Thymus (tissue), 11 donors: ENCODE measurements at regions not wholly inside any gene's neighbourhood (a gene's known extent, or its start where the extent isn't known, plus 50 kb on each side); places are given as distances from the start of the nearest gene placed in this dataset.

ENCODE experiments used
- DNase-seq, 9 donors: peaks; one replicate each; pipeline ENCODE4 v3.0.0-alpha.2; 2013; ENCODE audit warnings: low spot score in 9 of 9, low read depth in 6 of 9, missing footprints in 1 of 9
- H3K27ac ChIP-seq, 2 donors: one replicate each; pipeline ENCODE4 v1.5.1; 2013; ENCODE audit warnings: control low read depth in 1 of 2, low read depth in 1 of 2, low read length in 1 of 2, mild to moderate bottlenecking in 1 of 2, moderate library complexity in 1 of 2
- H3K27me3 ChIP-seq, 2 donors: one replicate each; pipeline ENCODE4 v1.5.1; 2013; ENCODE audit warnings: low read length in 1 of 2; ENCODE audit not compliant: control insufficient read depth in 2 of 2, insufficient read depth in 1 of 2
- H3K36me3 ChIP-seq, 2 donors: one replicate each; pipeline ENCODE4 v1.5.1; 2013; ENCODE audit warnings: low read length in 1 of 2, mild to moderate bottlenecking in 1 of 2, moderate library complexity in 1 of 2; ENCODE audit not compliant: control insufficient read depth in 2 of 2, insufficient read depth in 2 of 2
- H3K4me1 ChIP-seq, 2 donors: one replicate each; pipeline ENCODE4 v1.5.1; 2013; ENCODE audit warnings: low read length in 2 of 2; ENCODE audit not compliant: control insufficient read depth in 2 of 2, insufficient read depth in 2 of 2
- H3K4me3 ChIP-seq, 2 donors: one replicate each; pipeline ENCODE4 v1.5.1; 2013; ENCODE audit warnings: low read length in 2 of 2, control low read depth in 1 of 2, mild to moderate bottlenecking in 1 of 2
- H3K9me3 ChIP-seq, 2 donors: one replicate each; pipeline ENCODE4 v1.5.1; 2013; ENCODE audit warnings: low read length in 1 of 2, mild to moderate bottlenecking in 1 of 2; ENCODE audit not compliant: control insufficient read depth in 2 of 2, insufficient read depth in 1 of 2
- WGBS: extraction: QIAGEN DNeasy Blood & Tissue Kit; methylation state at CpG from one replicate; pipeline ENCODE4 v1.1.7; 2013; 5-methylcytosine and 5-hydroxymethylcytosine counted together
- donor health status: healthy.

DNA sequence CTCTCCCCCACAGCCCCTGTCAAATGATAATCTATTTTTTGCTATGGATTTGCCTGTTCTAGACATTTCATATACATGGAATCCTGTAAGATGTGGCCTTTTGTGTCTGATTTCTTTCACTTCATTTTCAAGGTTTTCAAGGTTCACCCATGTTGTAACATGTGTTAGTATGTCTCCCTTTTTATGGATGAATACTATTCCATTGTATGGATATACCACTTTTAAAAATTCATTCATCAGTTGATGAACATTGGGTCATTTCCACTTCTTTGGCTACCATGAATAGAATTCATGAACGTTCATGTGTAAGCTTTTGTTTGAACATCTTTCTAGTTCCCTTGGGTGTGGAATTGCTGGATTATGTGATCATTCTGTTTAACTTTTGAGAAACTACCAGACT, 94.7 kb upstream of the ZNF366 start:
- no peak overlapping the region for H3K4me3 ChIP-seq
- H3K36me3 ChIP-seq = no peaks in the 10 kb centered on the region
- H3K27ac ChIP-seq = no peak overlapping the region
- H3K4me1 ChIP-seq = no peaks in the 10 kb centered on the region
- WGBS = 96% methylated on average over 1 of the region's 1 CpG
- no peak for DNase-seq
- no peaks in the 10 kb centered on the region for H3K27me3 ChIP-seq
- no peaks in the 10 kb centered on the region for H3K9me3 ChIP-seq

- no peaks in the 10 kb centered on the region for H3K9me3 ChIP-seq
- no peak overlapping the region for H3K27ac ChIP-seq
- no peaks in the 10 kb centered on the region for H3K36me3 ChIP-seq
- no peaks in the 10 kb centered on the region for H3K4me1 ChIP-seq
- DNase-seq = no peak
- WGBS = 96% methylated on average over 3 of the region's 3 CpGs
- H3K27me3 ChIP-seq = no peaks in the 10 kb centered on the region
- no peak overlapping the region for H3K4me3 ChIP-seq
Observed at GRCh38 chr5:72600391-72600981, 93.3 kb upstream of the ZNF366 start.

- no peak for DNase-seq
- Histone ChIP-seq H3K9me3 (no peaks in the 10 kb centered on the region), H3K27me3 (no peaks in the 10 kb centered on the region), H3K4me1 (no peaks in the 10 kb centered on the region), H3K36me3 (no peaks in the 10 kb centered on the region), H3K27ac (no peak overlapping the region), H3K4me3 (no peak overlapping the region)
- 97% methylated on average over 5 of the region's 5 CpGs for WGBS
Observed at GRCh38 chr5:72599519-72600370, 92.5 kb upstream of the ZNF366 start.

GRCh38 chr5:72599065-72599433, 91.8 kb upstream of the ZNF366 start:
- WGBS = 95% methylated on average over 2 of the region's 2 CpGs
- no peaks in the 10 kb centered on the region for H3K4me1 ChIP-seq

DNA sequence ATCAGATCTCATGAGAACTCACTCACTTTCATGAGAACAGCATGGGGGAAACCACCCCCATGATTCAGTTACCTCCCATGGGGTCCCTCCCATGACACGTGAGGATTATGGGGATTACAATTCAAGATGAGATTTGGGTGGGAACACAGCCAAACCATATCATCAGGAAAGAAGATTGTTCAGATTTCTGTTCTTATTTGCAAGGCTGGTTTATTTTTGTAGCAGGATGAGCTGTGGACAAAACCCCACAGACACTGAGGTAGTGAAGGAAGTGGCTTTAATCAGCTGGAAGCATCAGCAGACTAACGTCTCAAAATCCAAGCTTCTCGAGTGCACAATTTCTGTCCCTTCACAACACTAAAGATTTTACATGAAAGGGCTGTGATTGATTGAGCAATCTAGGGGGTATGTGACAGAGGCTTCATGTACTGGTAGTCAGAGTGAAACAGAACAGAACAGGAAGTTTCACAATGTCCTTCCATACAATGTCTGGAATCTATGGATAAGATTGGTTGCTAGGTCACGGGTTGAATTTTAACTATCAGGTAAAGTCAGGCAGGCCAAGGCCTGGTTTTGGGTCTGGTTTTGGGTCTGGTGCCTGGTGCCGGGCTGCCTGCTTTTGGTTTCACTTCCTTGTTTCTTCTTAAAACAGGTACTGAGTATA, 91.3 kb upstream of the ZNF366 start:
- no peaks in the 10 kb centered on the region for H3K27me3 ChIP-seq
- no peak for DNase-seq
- no peak overlapping the region for H3K4me3 ChIP-seq
- H3K36me3 ChIP-seq = no peaks in the 10 kb centered on the region
- H3K4me1 ChIP-seq = no peaks in the 10 kb centered on the region
- H3K27ac ChIP-seq = no peak overlapping the region
- no peaks in the 10 kb centered on the region for H3K9me3 ChIP-seq
- 74% methylated on average over 5 of the region's 5 CpGs for WGBS

More at GRCh38 chr5:72599065-72599433, 91.8 kb upstream of the ZNF366 start:
- no peak overlapping the region for H3K27ac ChIP-seq
- DNase-seq = no peak
- no peaks in the 10 kb centered on the region for H3K36me3 ChIP-seq
- H3K4me3 ChIP-seq = no peak overlapping the region
- no peaks in the 10 kb centered on the region for H3K27me3 ChIP-seq
- H3K9me3 ChIP-seq = no peaks in the 10 kb centered on the region

- H3K27me3 ChIP-seq = no peaks in the 10 kb centered on the region
- no peaks in the 10 kb centered on the region for H3K4me1 ChIP-seq
- 86% methylated on average over 5 of the region's 5 CpGs for WGBS
- H3K9me3 ChIP-seq = no peaks in the 10 kb centered on the region
- H3K27ac ChIP-seq = peak overlapping the region in 1 of 2 donors; percentile 9
- DNase-seq = no peak
- no peak overlapping the region for H3K4me3 ChIP-seq
- no peaks in the 10 kb centered on the region for H3K36me3 ChIP-seq
Observed at GRCh38 chr5:72597456-72597948, 90.3 kb upstream of the ZNF366 start.

- no peak overlapping the region for H3K27ac ChIP-seq
- WGBS = 90% methylated on average over 3 of the region's 3 CpGs
- DNase-seq = no peak
Observed at GRCh38 chr5:72596956-72597355, 89.7 kb upstream of the ZNF366 start.

DNA sequence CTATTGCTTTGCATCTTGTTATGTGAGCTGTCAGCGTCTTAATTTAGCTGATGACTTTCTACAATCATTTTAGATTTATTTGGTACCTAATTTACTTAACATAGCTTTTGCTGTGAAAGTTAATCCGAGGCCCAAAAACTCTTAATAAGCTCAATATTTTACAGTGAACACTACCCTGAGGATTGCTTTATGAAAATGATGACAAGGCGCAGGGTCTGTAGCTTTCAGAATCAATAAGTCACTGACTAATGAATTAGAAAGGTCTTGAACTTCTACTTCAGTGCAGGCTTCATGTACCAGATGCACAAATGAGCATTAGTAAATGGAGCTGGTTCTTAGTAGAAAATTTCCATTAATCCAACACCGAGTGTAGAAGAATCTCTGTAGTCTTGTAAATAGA, 81.4 kb upstream of the ZNF366 start:
- Histone ChIP-seq H3K4me3 (no peak overlapping the region), H3K9me3 (no peaks in the 10 kb centered on the region), H3K27ac (no peak overlapping the region), H3K27me3 (no peaks in the 10 kb centered on the region), H3K36me3 (no peaks in the 10 kb centered on the region), H3K4me1 (no peaks in the 10 kb centered on the region)
- 94% methylated on average over 4 of the region's 4 CpGs for WGBS
- no peak for DNase-seq

More at GRCh38 chr5:72596956-72597355, 89.7 kb upstream of the ZNF366 start:
- no peaks in the 10 kb centered on the region for H3K36me3 ChIP-seq
- no peak overlapping the region for H3K4me3 ChIP-seq
- no peaks in the 10 kb centered on the region for H3K4me1 ChIP-seq
- H3K9me3 ChIP-seq = no peaks in the 10 kb centered on the region
- no peaks in the 10 kb centered on the region for H3K27me3 ChIP-seq

- H3K4me1 ChIP-seq = no peaks in the 10 kb centered on the region
- no peaks in the 10 kb centered on the region for H3K36me3 ChIP-seq
- no peak overlapping the region for H3K27ac ChIP-seq
- no peak for DNase-seq
- no peaks in the 10 kb centered on the region for H3K27me3 ChIP-seq
- no peak overlapping the region for H3K4me3 ChIP-seq
- WGBS = 94% methylated on average over 8 of the region's 8 CpGs
- no peaks in the 10 kb centered on the region for H3K9me3 ChIP-seq
Observed at GRCh38 chr5:72587661-72588308, 80.6 kb upstream of the ZNF366 start.
